Esophagus muscularis mucosa (tissue), 4 donors: ENCODE measurements at regions not wholly inside any gene's neighbourhood (a gene's known extent, or its start where the extent isn't known, plus 50 kb on each side); places are given as distances from the start of the nearest gene placed in this dataset.

Experiments used
- CTCF ChIP-seq, 3 experiments: fragments of 200-600 bp in 2 of 3; fragments of 450-650 bp in 1 of 3; sonication (generic) in 2 of 3; IDR thresholded peaks; one replicate each; pipeline ENCODE4 v1.5.1; 2017 to 2019; ENCODE audit warnings: antibody characterized with exemption in 3 of 3, mild to moderate bottlenecking in 2 of 3, moderate library complexity in 1 of 3
- EP300 ChIP-seq: sonication (generic); formaldehyde crosslinking; IDR thresholded peaks from one replicate; pipeline ENCODE4 v1.6.1; 2017; ENCODE audit warnings: antibody characterized with exemption
- POLR2A ChIP-seq: fragments of 450-650 bp; IDR thresholded peaks from one replicate; pipeline ENCODE4 v1.6.1; 2017; ENCODE audit warnings: antibody characterized with exemption, moderate library complexity, mild to moderate bottlenecking, low read depth
- POLR2AphosphoS5 ChIP-seq, 2 donors: sonication (generic); formaldehyde crosslinking; IDR thresholded peaks; one replicate each; pipeline ENCODE4 v1.6.1; 2017; ENCODE audit warnings: antibody characterized with exemption in 2 of 2

GRCh38 chr16:6558661-6559060, 774.0 kb upstream of the RBFOX1 start:
- TF ChIP-seq CTCF (IDR thresholded peaks at IDR 0.05) (no peak), POLR2A (no peak), POLR2AphosphoS5 (IDR thresholded peaks at IDR 0.05) (no peak), EP300 (no peak)
